HEK293 (cell line): ENCODE measurements at regions not wholly inside any gene's neighbourhood (a gene's known extent, or its start where the extent isn't known, plus 50 kb on each side); places are given as distances from the start of the nearest gene placed in this dataset.

ENCODE experiments used
- CTCF ChIA-PET: fragments of 350-600 bp; formaldehyde crosslinking; extraction: SDS; loops from one replicate; lab custom pipeline; 2021; ENCODE audit warnings: antibody characterized with exemption; lab: Yijun Ruan, JAX
- POLR2A ChIA-PET: fragments of 300-600 bp; formaldehyde crosslinking; extraction: SDS; loops from one replicate; lab custom pipeline; 2020; ENCODE audit warnings: antibody characterized with exemption, inconsistent platforms; lab: Yijun Ruan, JAX
- H3K27ac ChIP-seq: fragments of 200-500 bp; sonication (Bioruptor generic); 2 replicates; pipeline ENCODE4 v1.5.1; 2014; ENCODE audit warnings: low read depth, low read length, control low read depth, inconsistent platforms; ENCODE audit errors: extremely low read depth
- H3K36me3 ChIP-seq, 2 experiments: fragments of 200-500 bp in 1 of 2; sonication (Bioruptor generic) in 1 of 2; 1 replicate in 1 of 2; 2 replicates in 1 of 2; pipeline ENCODE4 v1.5.1; 2014 to 2017; ENCODE audit warnings: inconsistent platforms in 2 of 2, low read length in 2 of 2; ENCODE audit not compliant: control insufficient read depth in 2 of 2, insufficient read depth in 1 of 2
- H3K4me1 ChIP-seq: fragments of 200-500 bp; sonication (Bioruptor generic); 2 replicates; pipeline ENCODE4 v1.5.1; 2014; ENCODE audit warnings: mild to moderate bottlenecking, low read length, inconsistent platforms; ENCODE audit not compliant: control insufficient read depth, insufficient read depth
- H3K4me3 ChIP-seq: 2 replicates; pipeline ENCODE4 v1.5.1; 2011; ENCODE audit warnings: low read depth, mild to moderate bottlenecking, control low read depth, low read length, moderate library complexity
- H3K9me3 ChIP-seq: fragments of 200-500 bp; sonication (Bioruptor generic); 2 replicates; pipeline ENCODE4 v1.5.1; 2014; ENCODE audit warnings: low read depth, low read length, inconsistent platforms; ENCODE audit not compliant: control insufficient read depth, insufficient read depth
- GLIS1 ChIP-seq: fragments of 450-650 bp; formaldehyde crosslinking; IDR thresholded peaks from 2 replicates; pipeline ENCODE4 v1.5.1; 2016; ENCODE audit warnings: missing biosample characterization, missing genetic modification characterization
- GLIS2 ChIP-seq: fragments of 450-650 bp; formaldehyde crosslinking; IDR thresholded peaks from 2 replicates; pipeline ENCODE4 v1.5.1; 2016; ENCODE audit warnings: missing biosample characterization, missing genetic modification characterization
- KLF1 ChIP-seq: fragments of 450-650 bp; formaldehyde crosslinking; IDR thresholded peaks from 2 replicates; pipeline ENCODE4 v1.5.1; 2016; ENCODE audit warnings: missing biosample characterization, missing genetic modification characterization
- KLF9 ChIP-seq: fragments of 450-650 bp; formaldehyde crosslinking; IDR thresholded peaks from 2 replicates; pipeline ENCODE4 v1.5.1; 2016; ENCODE audit warnings: missing biosample characterization, missing genetic modification characterization, low read depth
- MEIS1 ChIP-seq: sonication (generic); formaldehyde crosslinking; IDR thresholded peaks from 2 replicates; pipeline ENCODE4 v1.8.1; 2022; ENCODE audit warnings: missing genetic modification reagents, mild to moderate bottlenecking, borderline replicate concordance
- SCRT2 ChIP-seq: fragments of 450-650 bp; formaldehyde crosslinking; IDR thresholded peaks from 2 replicates; pipeline ENCODE4 v1.5.1; 2016; ENCODE audit warnings: missing biosample characterization, missing genetic modification characterization
- SP3 ChIP-seq: fragments of 450-650 bp; formaldehyde crosslinking; IDR thresholded peaks from 2 replicates; pipeline ENCODE4 v1.5.1; 2016; ENCODE audit warnings: missing biosample characterization, missing genetic modification characterization
- ZFP3 ChIP-seq: fragments of 450-650 bp; formaldehyde crosslinking; IDR thresholded peaks from 2 replicates; pipeline ENCODE4 v1.5.1; 2016; ENCODE audit warnings: low read depth, missing biosample characterization, missing genetic modification characterization
- ZNF114 ChIP-seq: fragments of 450-650 bp; formaldehyde crosslinking; IDR thresholded peaks from 2 replicates; pipeline ENCODE4 v1.5.0; 2017; ENCODE audit warnings: missing biosample characterization, missing genetic modification characterization
- ZNF155 ChIP-seq: fragments of 450-650 bp; formaldehyde crosslinking; IDR thresholded peaks from 2 replicates; pipeline ENCODE4 v1.5.1; 2016; ENCODE audit warnings: missing biosample characterization, missing genetic modification characterization
- ZNF202 ChIP-seq: fragments of 450-650 bp; formaldehyde crosslinking; IDR thresholded peaks from 2 replicates; pipeline ENCODE4 v1.5.1; 2016; ENCODE audit warnings: missing biosample characterization, missing genetic modification characterization, borderline replicate concordance
- ZNF214 ChIP-seq: fragments of 450-650 bp; formaldehyde crosslinking; IDR thresholded peaks from 2 replicates; pipeline ENCODE4 v1.5.1; 2017; ENCODE audit warnings: missing biosample characterization, mild to moderate bottlenecking, missing genetic modification characterization, borderline replicate concordance
- ZNF274 ChIP-seq, 2 experiments: fragments of 200-500 bp in 1 of 2; fragments of 450-650 bp in 1 of 2; sonication (Bioruptor generic) in 1 of 2; formaldehyde crosslinking in 1 of 2; IDR thresholded peaks; 2 replicates each; pipeline versions ENCODE4 v1.5.1 to v1.6.1; 2014 to 2016; ENCODE audit warnings: borderline replicate concordance in 1 of 2, inconsistent platforms in 1 of 2, low read length in 1 of 2, missing biosample characterization in 1 of 2, missing genetic modification characterization in 1 of 2
- ZNF292 ChIP-seq: fragments of 450-650 bp; formaldehyde crosslinking; IDR thresholded peaks from 2 replicates; pipeline ENCODE4 v1.5.1; 2016; ENCODE audit warnings: low read depth, missing biosample characterization, missing genetic modification characterization, borderline replicate concordance
- ZNF311 ChIP-seq: fragments of 450-650 bp; formaldehyde crosslinking; IDR thresholded peaks from 2 replicates; pipeline ENCODE4 v1.5.1; 2017; ENCODE audit warnings: missing biosample characterization, missing genetic modification characterization, borderline replicate concordance
- ZNF391 ChIP-seq: fragments of 450-650 bp; formaldehyde crosslinking; IDR thresholded peaks from 2 replicates; pipeline ENCODE4 v1.5.1; 2016; ENCODE audit warnings: low read depth, missing biosample characterization, missing genetic modification characterization, borderline replicate concordance
- ZNF48 ChIP-seq: fragments of 450-650 bp; formaldehyde crosslinking; IDR thresholded peaks from 2 replicates; pipeline ENCODE4 v1.5.1; 2016; ENCODE audit warnings: missing biosample characterization, missing genetic modification characterization
- ZNF596 ChIP-seq: fragments of 450-650 bp; IDR thresholded peaks from 2 replicates; pipeline ENCODE4 v1.5.0; 2018; ENCODE audit warnings: missing biosample characterization, mild to moderate bottlenecking, missing genetic modification characterization, moderate library complexity
- ZNF610 ChIP-seq: fragments of 450-650 bp; formaldehyde crosslinking; IDR thresholded peaks from 2 replicates; pipeline ENCODE4 v1.5.1; 2016; ENCODE audit warnings: missing biosample characterization, missing genetic modification characterization, borderline replicate concordance
- ZNF621 ChIP-seq: fragments of 450-650 bp; formaldehyde crosslinking; IDR thresholded peaks from 2 replicates; pipeline ENCODE4 v1.5.1; 2017; ENCODE audit warnings: missing biosample characterization, missing genetic modification characterization
- ZNF626 ChIP-seq: fragments of 450-650 bp; sonication (Bioruptor Pico); formaldehyde crosslinking; IDR thresholded peaks from 2 replicates; pipeline ENCODE4 v1.5.1; 2018; ENCODE audit warnings: missing biosample characterization, missing genetic modification characterization, inconsistent platforms
- ZNF629 ChIP-seq: fragments of 450-650 bp; formaldehyde crosslinking; IDR thresholded peaks from 2 replicates; pipeline ENCODE4 v1.5.1; 2017; ENCODE audit warnings: missing biosample characterization, missing genetic modification characterization
- ZNF660 ChIP-seq: fragments of 450-650 bp; IDR thresholded peaks from 2 replicates; pipeline ENCODE4 v1.5.1; 2018; ENCODE audit warnings: missing biosample characterization, mild to moderate bottlenecking, missing genetic modification characterization
- ZNF670 ChIP-seq: fragments of 450-650 bp; formaldehyde crosslinking; IDR thresholded peaks from 2 replicates; pipeline ENCODE4 v1.5.1; 2016; ENCODE audit warnings: missing biosample characterization, missing genetic modification characterization, low read depth
- ZNF701 ChIP-seq: fragments of 450-650 bp; formaldehyde crosslinking; IDR thresholded peaks from 2 replicates; pipeline ENCODE4 v1.5.1; 2016; ENCODE audit warnings: missing biosample characterization, missing genetic modification characterization
- ZNF785 ChIP-seq: fragments of 450-650 bp; formaldehyde crosslinking; IDR thresholded peaks from 2 replicates; pipeline ENCODE4 v1.5.1; 2016; ENCODE audit warnings: missing biosample characterization, missing genetic modification characterization
- TF ChIP-seq, protein P1 (sequence below): fragments of 450-650 bp; formaldehyde crosslinking; IDR thresholded peaks from 2 replicates; pipeline ENCODE4 v1.5.1; 2016; ENCODE audit warnings: missing biosample characterization, missing genetic modification characterization
- TF ChIP-seq, protein P2 (sequence below): fragments of 450-650 bp; formaldehyde crosslinking; IDR thresholded peaks from 2 replicates; pipeline ENCODE4 v1.5.1; 2017; ENCODE audit warnings: missing biosample characterization, missing genetic modification characterization
- TF ChIP-seq, protein P3 (sequence below): fragments of 450-650 bp; formaldehyde crosslinking; IDR thresholded peaks from 2 replicates; pipeline ENCODE4 v1.5.1; 2016; ENCODE audit warnings: missing biosample characterization, missing genetic modification characterization
- TF ChIP-seq, protein P4 (sequence below): fragments of 450-650 bp; formaldehyde crosslinking; optimal IDR thresholded peaks from 2 replicates; pipeline ENCODE3; 2016; ENCODE audit warnings: missing biosample characterization, mild to moderate bottlenecking, missing genetic modification characterization

DNA sequence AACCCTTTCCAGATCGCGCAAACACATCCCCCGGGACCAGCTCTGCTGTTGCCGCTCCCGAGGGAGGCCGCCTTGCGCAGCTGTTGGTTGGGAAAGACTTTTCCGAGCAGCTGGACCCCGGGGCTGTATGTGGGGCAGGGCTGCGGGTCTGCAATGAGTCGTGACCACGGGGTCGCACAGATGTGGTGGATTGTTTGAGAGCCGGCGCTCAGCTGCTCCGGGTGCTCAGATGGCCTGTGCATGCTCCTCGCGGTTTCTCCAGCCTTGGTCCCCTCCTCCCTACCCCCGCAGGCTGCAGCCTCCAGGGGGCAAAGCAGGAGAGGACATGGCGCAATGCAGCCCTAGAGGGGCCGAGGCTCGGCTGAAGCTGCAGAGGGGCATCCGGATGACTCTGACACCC is 105.2 kb upstream of the OTOS start:
- CTCF ChIA-PET: no interaction called here
- Histone ChIP-seq H3K36me3 (no peaks in the 10 kb centered on the region), H3K4me3 (no peak overlapping the region), H3K4me1 (no peaks in the 10 kb centered on the region), H3K27ac (no peak overlapping the region), H3K9me3 (no peaks in the 10 kb centered on the region)
- TF ChIP-seq ZNF701 (tag by site-specific recombination) (no peak), ZNF610 (tag by site-specific recombination) (no peak), ZNF114 (tag by site-specific recombination) (no peak), ZNF629 (no peak), ZNF155 (tag by site-specific recombination) (no peak), ZNF48 (tag by site-specific recombination) (no peak), ZNF292 (tag by site-specific recombination) (no peak), ZFP3 (tag by site-specific recombination) (no peak), GLIS2 (tag by site-specific recombination) (no peak)
- TF ChIP-seq, protein P1, sequence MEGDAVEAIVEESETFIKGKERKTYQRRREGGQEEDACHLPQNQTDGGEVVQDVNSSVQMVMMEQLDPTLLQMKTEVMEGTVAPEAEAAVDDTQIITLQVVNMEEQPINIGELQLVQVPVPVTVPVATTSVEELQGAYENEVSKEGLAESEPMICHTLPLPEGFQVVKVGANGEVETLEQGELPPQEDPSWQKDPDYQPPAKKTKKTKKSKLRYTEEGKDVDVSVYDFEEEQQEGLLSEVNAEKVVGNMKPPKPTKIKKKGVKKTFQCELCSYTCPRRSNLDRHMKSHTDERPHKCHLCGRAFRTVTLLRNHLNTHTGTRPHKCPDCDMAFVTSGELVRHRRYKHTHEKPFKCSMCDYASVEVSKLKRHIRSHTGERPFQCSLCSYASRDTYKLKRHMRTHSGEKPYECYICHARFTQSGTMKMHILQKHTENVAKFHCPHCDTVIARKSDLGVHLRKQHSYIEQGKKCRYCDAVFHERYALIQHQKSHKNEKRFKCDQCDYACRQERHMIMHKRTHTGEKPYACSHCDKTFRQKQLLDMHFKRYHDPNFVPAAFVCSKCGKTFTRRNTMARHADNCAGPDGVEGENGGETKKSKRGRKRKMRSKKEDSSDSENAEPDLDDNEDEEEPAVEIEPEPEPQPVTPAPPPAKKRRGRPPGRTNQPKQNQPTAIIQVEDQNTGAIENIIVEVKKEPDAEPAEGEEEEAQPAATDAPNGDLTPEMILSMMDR (tag by site-specific recombination): no peak
- TF ChIP-seq, protein P2, sequence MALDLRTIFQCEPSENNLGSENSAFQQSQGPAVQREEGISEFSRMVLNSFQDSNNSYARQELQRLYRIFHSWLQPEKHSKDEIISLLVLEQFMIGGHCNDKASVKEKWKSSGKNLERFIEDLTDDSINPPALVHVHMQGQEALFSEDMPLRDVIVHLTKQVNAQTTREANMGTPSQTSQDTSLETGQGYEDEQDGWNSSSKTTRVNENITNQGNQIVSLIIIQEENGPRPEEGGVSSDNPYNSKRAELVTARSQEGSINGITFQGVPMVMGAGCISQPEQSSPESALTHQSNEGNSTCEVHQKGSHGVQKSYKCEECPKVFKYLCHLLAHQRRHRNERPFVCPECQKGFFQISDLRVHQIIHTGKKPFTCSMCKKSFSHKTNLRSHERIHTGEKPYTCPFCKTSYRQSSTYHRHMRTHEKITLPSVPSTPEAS: no peak
- POLR2A ChIA-PET: no interaction called here

DNA sequence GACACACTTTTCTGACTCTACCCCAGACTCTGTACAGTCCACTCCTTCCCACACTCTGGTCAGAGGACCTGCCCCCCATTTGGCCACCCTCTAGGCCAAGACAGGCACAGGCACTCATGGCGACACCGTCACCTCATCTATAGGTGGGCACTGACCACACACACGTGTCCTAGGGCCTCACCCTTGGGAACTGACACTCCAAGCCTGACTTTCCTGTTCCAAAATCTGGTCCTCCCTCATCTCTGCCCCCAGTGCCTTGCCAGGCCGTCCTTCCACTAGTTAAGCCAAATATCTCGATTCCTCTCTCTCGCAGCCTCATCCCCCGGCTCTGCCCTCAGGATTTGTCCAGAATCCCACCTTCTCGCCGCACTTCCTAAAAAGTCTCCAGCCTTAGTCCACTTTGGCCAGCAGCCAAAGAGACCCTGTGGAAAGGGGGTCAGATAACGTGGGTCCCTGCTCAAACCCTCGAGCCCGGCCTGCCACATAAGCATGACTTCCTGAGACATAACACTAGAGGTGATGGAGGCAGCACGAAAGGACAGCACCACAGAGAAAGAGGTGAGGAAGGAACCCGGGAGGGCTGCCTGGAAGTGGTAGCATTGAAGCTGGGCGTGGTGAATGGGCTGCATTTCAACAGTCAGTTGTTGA is 105.8 kb upstream of the OTOS start:
- ChIA-PET POLR2A (no interaction called here), CTCF (no interaction called here)
- Histone ChIP-seq H3K4me3 (no peak overlapping the region), H3K36me3 (no peaks in the 10 kb centered on the region), H3K9me3 (no peaks in the 10 kb centered on the region), H3K27ac (no peak overlapping the region), H3K4me1 (peaks cover 2% of the 10 kb centered on the region; the same call in 1 of the 2 replicates)
- TF ChIP-seq ZNF626 (tag by site-specific recombination): no peak
- TF ChIP-seq ZNF785: no peak
- no peak for TF ChIP-seq MEIS1
- no peak for TF ChIP-seq SCRT2 (tag by site-specific recombination)
- no peak for TF ChIP-seq ZNF274 (IDR thresholded peaks at IDR 0.05; ENCODE audit: low read length)
- TF ChIP-seq ZNF274 (tag by site-specific recombination; IDR thresholded peaks at IDR 0.05; ENCODE audit: borderline replicate concordance): no peak
- no peak for TF ChIP-seq KLF9 (tag by site-specific recombination)
- TF ChIP-seq ZNF670: no peak
- TF ChIP-seq, protein P3, sequence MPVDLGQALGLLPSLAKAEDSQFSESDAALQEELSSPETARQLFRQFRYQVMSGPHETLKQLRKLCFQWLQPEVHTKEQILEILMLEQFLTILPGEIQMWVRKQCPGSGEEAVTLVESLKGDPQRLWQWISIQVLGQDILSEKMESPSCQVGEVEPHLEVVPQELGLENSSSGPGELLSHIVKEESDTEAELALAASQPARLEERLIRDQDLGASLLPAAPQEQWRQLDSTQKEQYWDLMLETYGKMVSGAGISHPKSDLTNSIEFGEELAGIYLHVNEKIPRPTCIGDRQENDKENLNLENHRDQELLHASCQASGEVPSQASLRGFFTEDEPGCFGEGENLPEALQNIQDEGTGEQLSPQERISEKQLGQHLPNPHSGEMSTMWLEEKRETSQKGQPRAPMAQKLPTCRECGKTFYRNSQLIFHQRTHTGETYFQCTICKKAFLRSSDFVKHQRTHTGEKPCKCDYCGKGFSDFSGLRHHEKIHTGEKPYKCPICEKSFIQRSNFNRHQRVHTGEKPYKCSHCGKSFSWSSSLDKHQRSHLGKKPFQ: no peak
- no peak for TF ChIP-seq KLF1 (tag by site-specific recombination)
- TF ChIP-seq ZNF202 (tag by site-specific recombination): no peak
- no peak for TF ChIP-seq ZNF660 (tag by site-specific recombination)
- TF ChIP-seq GLIS1: no peak
- no peak for TF ChIP-seq ZNF391 (tag by site-specific recombination)
- no peak for TF ChIP-seq ZNF311 (tag by site-specific recombination)
- no peak for TF ChIP-seq ZNF621 (tag by site-specific recombination)
- TF ChIP-seq ZNF596: no peak
- no peak for TF ChIP-seq ZNF214 (tag by site-specific recombination)
- TF ChIP-seq SP3: no peak
- TF ChIP-seq, protein P4, sequence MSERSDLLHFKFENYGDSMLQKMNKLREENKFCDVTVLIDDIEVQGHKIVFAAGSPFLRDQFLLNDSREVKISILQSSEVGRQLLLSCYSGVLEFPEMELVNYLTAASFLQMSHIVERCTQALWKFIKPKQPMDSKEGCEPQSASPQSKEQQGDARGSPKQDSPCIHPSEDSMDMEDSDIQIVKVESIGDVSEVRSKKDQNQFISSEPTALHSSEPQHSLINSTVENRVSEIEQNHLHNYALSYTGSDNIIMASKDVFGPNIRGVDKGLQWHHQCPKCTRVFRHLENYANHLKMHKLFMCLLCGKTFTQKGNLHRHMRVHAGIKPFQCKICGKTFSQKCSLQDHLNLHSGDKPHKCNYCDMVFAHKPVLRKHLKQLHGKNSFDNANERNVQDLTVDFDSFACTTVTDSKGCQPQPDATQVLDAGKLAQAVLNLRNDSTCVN (tag by site-specific recombination): no peak
